Peyer's patch (tissue), 4 donors: ENCODE measurements at regions not wholly inside any gene's neighbourhood (a gene's known extent, or its start where the extent isn't known, plus 50 kb on each side); places are given as distances from the start of the nearest gene placed in this dataset.

Experiments used
- POLR2A ChIP-seq, 2 donors: fragments of 450-650 bp; IDR thresholded peaks; one replicate each; pipeline ENCODE4 v1.5.1; 2017; ENCODE audit warnings: antibody characterized with exemption in 2 of 2, mild to moderate bottlenecking in 2 of 2, moderate library complexity in 2 of 2
- TF ChIP-seq, protein P1 (sequence below), 6 experiments: fragments of 450-650 bp in 4 of 6; fragments of 200-600 bp in 2 of 6; sonication (generic) in 1 of 6; IDR thresholded peaks; one replicate each; pipeline ENCODE4 v1.5.1; 2017 to 2019; ENCODE audit warnings: antibody characterized with exemption in 6 of 6, mild to moderate bottlenecking in 3 of 6, moderate library complexity in 1 of 6

DNA sequence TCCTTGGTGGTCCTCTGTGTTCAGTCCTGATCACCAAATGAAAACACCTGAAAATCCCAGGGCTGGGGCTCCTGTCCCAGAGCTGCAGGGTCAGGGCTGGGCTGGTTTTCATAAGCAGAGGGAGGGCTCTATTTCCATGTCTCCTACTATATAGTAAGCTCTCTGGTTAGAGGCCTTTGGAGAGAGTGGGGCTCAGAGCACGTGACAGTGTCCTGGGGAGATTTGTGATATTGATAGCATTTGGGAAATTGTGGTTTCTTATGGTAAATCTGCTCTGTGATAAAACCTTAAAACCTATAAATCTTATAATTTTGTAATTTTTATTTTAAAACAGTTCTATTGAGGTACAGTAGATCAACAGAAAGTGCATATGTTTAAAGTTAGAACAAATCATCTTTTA lies 1202.2 kb downstream of the TMEM121 start:
- TF ChIP-seq, protein P1, sequence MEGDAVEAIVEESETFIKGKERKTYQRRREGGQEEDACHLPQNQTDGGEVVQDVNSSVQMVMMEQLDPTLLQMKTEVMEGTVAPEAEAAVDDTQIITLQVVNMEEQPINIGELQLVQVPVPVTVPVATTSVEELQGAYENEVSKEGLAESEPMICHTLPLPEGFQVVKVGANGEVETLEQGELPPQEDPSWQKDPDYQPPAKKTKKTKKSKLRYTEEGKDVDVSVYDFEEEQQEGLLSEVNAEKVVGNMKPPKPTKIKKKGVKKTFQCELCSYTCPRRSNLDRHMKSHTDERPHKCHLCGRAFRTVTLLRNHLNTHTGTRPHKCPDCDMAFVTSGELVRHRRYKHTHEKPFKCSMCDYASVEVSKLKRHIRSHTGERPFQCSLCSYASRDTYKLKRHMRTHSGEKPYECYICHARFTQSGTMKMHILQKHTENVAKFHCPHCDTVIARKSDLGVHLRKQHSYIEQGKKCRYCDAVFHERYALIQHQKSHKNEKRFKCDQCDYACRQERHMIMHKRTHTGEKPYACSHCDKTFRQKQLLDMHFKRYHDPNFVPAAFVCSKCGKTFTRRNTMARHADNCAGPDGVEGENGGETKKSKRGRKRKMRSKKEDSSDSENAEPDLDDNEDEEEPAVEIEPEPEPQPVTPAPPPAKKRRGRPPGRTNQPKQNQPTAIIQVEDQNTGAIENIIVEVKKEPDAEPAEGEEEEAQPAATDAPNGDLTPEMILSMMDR (IDR thresholded peaks at IDR 0.05) = no peak
- TF ChIP-seq POLR2A (IDR thresholded peaks at IDR 0.05) = no peak
